Hepatocyte (in vitro differentiated cells): ENCODE measurements at regions not wholly inside any gene's neighbourhood (a gene's known extent, or its start where the extent isn't known, plus 50 kb on each side); places are given as distances from the start of the nearest gene placed in this dataset.

Experiments
- EZH2 ChIP-seq: fragments of 200-600 bp; sonication (generic); IDR thresholded peaks from 2 replicates; pipeline ENCODE4 v1.6.1; 2016; ENCODE audit warnings: antibody characterized with exemption, mild to moderate bottlenecking, borderline replicate concordance
- EZH2phosphoT487 ChIP-seq: fragments of 200-600 bp; sonication (generic); IDR thresholded peaks from one replicate; pipeline ENCODE4 v1.6.1; 2018; ENCODE audit warnings: antibody characterized with exemption, mild to moderate bottlenecking, low read depth, moderate library complexity; ENCODE audit not compliant: unreplicated experiment, severe bottlenecking
- TF ChIP-seq, protein P1 (sequence below): fragments of 200-600 bp; sonication (generic); IDR thresholded peaks from 2 replicates; pipeline ENCODE4 v1.5.1; 2016; ENCODE audit warnings: antibody characterized with exemption, mild to moderate bottlenecking; ENCODE audit not compliant: poor library complexity

DNA sequence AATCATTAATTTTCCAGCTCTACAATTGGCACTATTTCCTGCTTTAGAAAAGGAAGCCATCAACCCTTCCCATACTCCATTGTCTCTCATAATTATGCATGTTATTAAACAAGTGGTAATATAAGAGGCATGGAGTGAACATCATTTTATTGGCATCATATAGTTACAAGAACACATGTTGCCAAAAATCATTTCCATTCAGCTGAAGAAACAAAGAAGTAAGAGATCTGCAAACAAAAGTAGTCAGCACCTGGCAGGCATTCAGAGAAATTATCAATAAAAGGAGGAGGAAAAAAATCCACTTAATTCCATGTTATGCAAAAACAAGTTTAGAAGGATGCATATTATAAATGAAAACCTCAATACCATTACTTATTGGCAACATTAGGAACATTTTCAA, 1208.2 kb upstream of the C9orf72 start:
- TF ChIP-seq EZH2phosphoT487 (no peak), EZH2 (no peak)
- TF ChIP-seq, protein P1, sequence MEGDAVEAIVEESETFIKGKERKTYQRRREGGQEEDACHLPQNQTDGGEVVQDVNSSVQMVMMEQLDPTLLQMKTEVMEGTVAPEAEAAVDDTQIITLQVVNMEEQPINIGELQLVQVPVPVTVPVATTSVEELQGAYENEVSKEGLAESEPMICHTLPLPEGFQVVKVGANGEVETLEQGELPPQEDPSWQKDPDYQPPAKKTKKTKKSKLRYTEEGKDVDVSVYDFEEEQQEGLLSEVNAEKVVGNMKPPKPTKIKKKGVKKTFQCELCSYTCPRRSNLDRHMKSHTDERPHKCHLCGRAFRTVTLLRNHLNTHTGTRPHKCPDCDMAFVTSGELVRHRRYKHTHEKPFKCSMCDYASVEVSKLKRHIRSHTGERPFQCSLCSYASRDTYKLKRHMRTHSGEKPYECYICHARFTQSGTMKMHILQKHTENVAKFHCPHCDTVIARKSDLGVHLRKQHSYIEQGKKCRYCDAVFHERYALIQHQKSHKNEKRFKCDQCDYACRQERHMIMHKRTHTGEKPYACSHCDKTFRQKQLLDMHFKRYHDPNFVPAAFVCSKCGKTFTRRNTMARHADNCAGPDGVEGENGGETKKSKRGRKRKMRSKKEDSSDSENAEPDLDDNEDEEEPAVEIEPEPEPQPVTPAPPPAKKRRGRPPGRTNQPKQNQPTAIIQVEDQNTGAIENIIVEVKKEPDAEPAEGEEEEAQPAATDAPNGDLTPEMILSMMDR, result no peak
